Uterus (tissue), 3 donors: ENCODE measurements at regions not wholly inside any gene's neighbourhood (a gene's known extent, or its start where the extent isn't known, plus 50 kb on each side); places are given as distances from the start of the nearest gene placed in this dataset.

Source experiments
- DNase-seq, 2 donors: peaks; one replicate each; pipeline ENCODE4 v3.0.0-alpha.2; 2019 to 2020
- H3K27ac ChIP-seq, 2 donors: fragments of 200-600 bp; sonication (generic); 1 replicate in 1 of 2; 2 replicates in 1 of 2; pipeline ENCODE4 v1.5.1; 2016 to 2018
- H3K27me3 ChIP-seq, 2 donors: fragments of 200-600 bp; sonication (generic); one replicate each; pipeline ENCODE4 v1.5.1; 2018 to 2019; ENCODE audit warnings: control low read depth in 1 of 2
- H3K36me3 ChIP-seq, 2 donors: fragments of 200-600 bp; sonication (generic); one replicate each; pipeline ENCODE4 v1.5.1; 2019; ENCODE audit warnings: control low read depth in 1 of 2
- H3K4me1 ChIP-seq, 2 donors: fragments of 200-600 bp; sonication (generic); one replicate each; pipeline ENCODE4 v1.5.1; 2018 to 2019; ENCODE audit warnings: control low read depth in 1 of 2
- H3K4me3 ChIP-seq, 2 donors: fragments of 200-600 bp; sonication (generic); 1 replicate in 1 of 2; 2 replicates in 1 of 2; pipeline ENCODE4 v1.5.1; 2018 to 2019; ENCODE audit warnings: mild to moderate bottlenecking in 1 of 2
- H3K9me3 ChIP-seq, 2 donors: fragments of 200-600 bp; sonication (generic); one replicate each; pipeline ENCODE4 v1.5.1; 2019; ENCODE audit warnings: control low read depth in 1 of 2
- POLR2A ChIP-seq, 2 donors: fragments of 450-650 bp; IDR thresholded peaks; one replicate each; pipeline ENCODE4 v1.6.1; 2016; ENCODE audit warnings: antibody characterized with exemption in 2 of 2, mild to moderate bottlenecking in 1 of 2, moderate library complexity in 1 of 2
- intact Hi-C: fragments of 100-400 bp; cut with DNase I; formaldehyde crosslinking; loops from one replicate; pipeline ENCODE4 v1.15.1; 2023; ENCODE audit warnings: low total_unique reads
- TF ChIP-seq, protein P1 (sequence below), 4 experiments: fragments of 200-600 bp in 2 of 4; fragments of 450-650 bp in 2 of 4; sonication (generic) in 2 of 4; IDR thresholded peaks; one replicate each; pipeline ENCODE4 v1.5.1; 2016 to 2019; ENCODE audit warnings: antibody characterized with exemption in 4 of 4, mild to moderate bottlenecking in 2 of 4, moderate library complexity in 1 of 4
- donor health status: DM: yes; HTN: yes; CAD: no.

DNA sequence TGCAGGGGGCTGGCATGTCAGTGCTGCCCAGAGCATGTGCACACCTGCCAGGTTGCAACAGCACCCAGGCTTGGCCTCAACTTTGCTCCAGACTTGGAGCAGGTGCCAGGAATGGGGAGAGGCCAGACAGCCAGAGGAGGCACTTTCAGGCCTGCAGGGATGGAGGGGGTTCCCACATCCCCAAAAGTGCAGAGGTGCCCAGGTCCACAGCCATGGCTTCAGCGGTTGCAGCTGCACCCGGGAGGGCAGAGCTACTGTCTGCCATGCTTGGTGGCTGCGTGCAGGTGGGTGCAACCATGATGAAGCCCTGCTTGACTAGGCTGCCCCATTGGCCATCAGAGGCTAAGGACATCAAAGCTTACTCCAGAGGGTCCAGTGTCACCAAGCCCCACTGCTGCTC lies 196.8 kb upstream of the VRK2 start:
- no peak overlapping the region for H3K4me3 ChIP-seq
- no peak for DNase-seq
- TF ChIP-seq POLR2A (IDR thresholded peaks at IDR 0.05) = no peak
- TF ChIP-seq, protein P1, sequence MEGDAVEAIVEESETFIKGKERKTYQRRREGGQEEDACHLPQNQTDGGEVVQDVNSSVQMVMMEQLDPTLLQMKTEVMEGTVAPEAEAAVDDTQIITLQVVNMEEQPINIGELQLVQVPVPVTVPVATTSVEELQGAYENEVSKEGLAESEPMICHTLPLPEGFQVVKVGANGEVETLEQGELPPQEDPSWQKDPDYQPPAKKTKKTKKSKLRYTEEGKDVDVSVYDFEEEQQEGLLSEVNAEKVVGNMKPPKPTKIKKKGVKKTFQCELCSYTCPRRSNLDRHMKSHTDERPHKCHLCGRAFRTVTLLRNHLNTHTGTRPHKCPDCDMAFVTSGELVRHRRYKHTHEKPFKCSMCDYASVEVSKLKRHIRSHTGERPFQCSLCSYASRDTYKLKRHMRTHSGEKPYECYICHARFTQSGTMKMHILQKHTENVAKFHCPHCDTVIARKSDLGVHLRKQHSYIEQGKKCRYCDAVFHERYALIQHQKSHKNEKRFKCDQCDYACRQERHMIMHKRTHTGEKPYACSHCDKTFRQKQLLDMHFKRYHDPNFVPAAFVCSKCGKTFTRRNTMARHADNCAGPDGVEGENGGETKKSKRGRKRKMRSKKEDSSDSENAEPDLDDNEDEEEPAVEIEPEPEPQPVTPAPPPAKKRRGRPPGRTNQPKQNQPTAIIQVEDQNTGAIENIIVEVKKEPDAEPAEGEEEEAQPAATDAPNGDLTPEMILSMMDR (IDR thresholded peaks at IDR 0.05) = no peak
- intact Hi-C loops = no loop called here
- H3K36me3 ChIP-seq = no peaks in the 10 kb centered on the region
- H3K4me1 ChIP-seq = no peaks in the 10 kb centered on the region
- no peaks in the 10 kb centered on the region for H3K9me3 ChIP-seq
- H3K27me3 ChIP-seq = no peaks in the 10 kb centered on the region
- no peak overlapping the region for H3K27ac ChIP-seq

DNA sequence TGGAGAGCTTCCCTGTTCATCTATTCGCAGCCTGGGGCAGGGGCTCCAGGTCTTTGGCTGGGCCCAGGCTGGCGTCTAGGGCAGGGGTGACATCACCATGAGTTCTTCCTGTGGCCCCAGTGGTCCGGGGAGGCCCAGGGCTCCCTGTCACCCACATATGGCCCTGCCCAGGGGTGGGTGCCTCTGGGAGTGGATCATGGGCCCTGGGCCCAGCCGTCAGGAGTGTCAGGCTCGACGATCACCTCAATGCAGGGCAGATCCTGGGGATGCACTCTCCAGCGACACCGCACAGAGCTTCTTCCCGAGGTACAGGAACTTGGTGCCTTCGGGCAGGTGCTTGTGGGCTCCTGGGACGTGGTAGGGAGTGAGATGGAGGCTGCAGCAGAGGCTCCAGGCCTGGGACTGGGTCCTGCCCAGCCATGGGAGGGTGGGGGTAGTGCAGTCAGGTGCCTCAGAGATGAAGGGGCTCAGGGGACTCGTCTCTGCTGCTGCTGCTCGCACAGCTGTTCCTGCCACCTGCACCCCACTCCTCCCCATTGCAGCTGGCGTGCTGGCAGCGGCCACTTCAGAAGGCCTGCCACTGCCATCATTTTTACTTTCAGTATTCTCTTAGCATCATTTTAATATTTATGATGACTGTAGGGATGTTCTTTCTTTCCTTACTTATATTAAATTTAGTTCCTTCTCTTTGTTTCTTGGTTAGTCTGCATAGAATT lies 196.0 kb upstream of the VRK2 start:
- no peaks in the 10 kb centered on the region for H3K36me3 ChIP-seq
- no peak overlapping the region for H3K4me3 ChIP-seq
- no peak for DNase-seq

DNA sequence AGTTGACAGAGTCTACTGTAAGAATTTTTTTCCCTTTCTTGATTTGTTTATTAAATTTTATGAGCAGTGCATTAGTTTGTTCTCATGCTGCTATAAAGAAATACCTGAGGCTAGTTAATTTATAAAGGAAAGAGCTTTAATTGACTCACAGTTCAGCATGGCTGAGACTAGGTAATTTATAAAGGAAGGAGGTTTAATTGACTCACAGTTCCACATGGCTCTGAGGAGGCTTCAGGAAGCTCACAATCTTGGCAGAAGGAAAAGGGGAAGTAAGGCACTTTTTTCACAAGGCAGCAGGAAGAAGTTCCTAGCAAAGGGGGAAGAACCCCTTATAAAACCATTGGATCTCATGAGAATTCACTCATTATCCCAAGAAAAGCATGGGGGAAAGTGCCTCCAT lies 191.4 kb upstream of the VRK2 start:
- H3K36me3 ChIP-seq = no peaks in the 10 kb centered on the region
- H3K9me3 ChIP-seq = no peaks in the 10 kb centered on the region
- H3K27ac ChIP-seq = no peak overlapping the region
- no peaks in the 10 kb centered on the region for H3K4me1 ChIP-seq
- TF ChIP-seq POLR2A (IDR thresholded peaks at IDR 0.05) = no peak
- TF ChIP-seq, protein P1 (IDR thresholded peaks at IDR 0.05) = no peak
- no peak for DNase-seq
- intact Hi-C loops = no loop called here
- H3K4me3 ChIP-seq = no peak overlapping the region
- no peaks in the 10 kb centered on the region for H3K27me3 ChIP-seq

More for the DNA sequence above, 196.0 kb upstream of the VRK2 start:
- Histone ChIP-seq H3K4me1 (no peaks in the 10 kb centered on the region), H3K27me3 (no peaks in the 10 kb centered on the region), H3K27ac (no peak overlapping the region), H3K9me3 (no peaks in the 10 kb centered on the region)
- intact Hi-C loops = no loop called here
- TF ChIP-seq, protein P1 (IDR thresholded peaks at IDR 0.05) = no peak
- TF ChIP-seq POLR2A (IDR thresholded peaks at IDR 0.05) = no peak

DNA sequence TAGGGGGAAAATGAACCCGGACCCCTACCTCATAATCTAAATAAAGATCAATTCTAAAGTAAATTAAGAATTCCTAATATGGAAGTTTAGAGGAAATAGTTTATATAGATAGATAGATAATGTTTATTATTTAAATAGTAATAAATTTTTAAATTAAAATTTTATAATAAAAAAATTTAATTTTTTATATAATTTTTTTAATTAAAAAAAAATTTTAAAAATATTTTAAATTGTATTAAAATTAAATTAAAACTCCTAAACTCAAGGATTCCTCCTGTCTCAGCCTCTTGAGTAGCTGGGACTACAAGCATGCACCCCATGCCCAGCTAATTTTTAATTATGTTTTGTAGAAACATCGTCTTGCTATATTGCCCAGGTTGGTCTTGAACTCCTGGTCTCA lies 186.9 kb upstream of the VRK2 start:
- Histone ChIP-seq H3K27ac (no peak overlapping the region), H3K9me3 (no peaks in the 10 kb centered on the region), H3K4me1 (no peaks in the 10 kb centered on the region), H3K27me3 (no peaks in the 10 kb centered on the region), H3K4me3 (no peak overlapping the region), H3K36me3 (no peaks in the 10 kb centered on the region)
- intact Hi-C loops = no loop called here
- TF ChIP-seq POLR2A (IDR thresholded peaks at IDR 0.05) = no peak
- TF ChIP-seq, protein P1 (IDR thresholded peaks at IDR 0.05) = no peak
- DNase-seq = no peak

DNA sequence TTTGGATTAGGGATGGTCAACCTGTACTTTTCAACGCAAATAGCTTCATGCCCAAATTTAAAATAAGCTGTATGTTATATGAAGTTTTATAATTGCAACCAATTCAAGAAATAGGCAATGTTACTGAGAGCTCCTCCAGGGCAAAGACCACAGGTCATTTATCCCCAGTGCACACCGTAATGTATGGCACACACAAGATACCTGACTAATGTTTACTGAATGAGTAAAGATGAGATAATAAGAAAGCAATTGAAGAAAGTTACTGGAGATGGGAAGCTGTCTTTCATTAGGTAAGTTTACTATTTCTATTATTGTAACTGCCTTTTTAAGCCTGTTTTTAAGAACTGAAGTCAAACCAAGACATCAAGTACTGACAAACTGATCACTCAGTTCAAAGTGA lies 184.5 kb upstream of the VRK2 start:
- intact Hi-C loops = no loop called here
- TF ChIP-seq POLR2A (IDR thresholded peaks at IDR 0.05) = no peak
- TF ChIP-seq, protein P1 (IDR thresholded peaks at IDR 0.05) = no peak
- no peaks in the 10 kb centered on the region for H3K36me3 ChIP-seq
- no peaks in the 10 kb centered on the region for H3K27me3 ChIP-seq
- DNase-seq = no peak
- H3K4me3 ChIP-seq = no peak overlapping the region
- H3K9me3 ChIP-seq = no peaks in the 10 kb centered on the region
- no peak overlapping the region for H3K27ac ChIP-seq
- H3K4me1 ChIP-seq = no peaks in the 10 kb centered on the region
